K562 (cell line): ENCODE measurements at regions not wholly inside any gene's neighbourhood (a gene's known extent, or its start where the extent isn't known, plus 50 kb on each side); places are given as distances from the start of the nearest gene placed in this dataset.

ENCODE experiments used
- CC2D1A ChIP-seq: fragments of 450-650 bp; IDR thresholded peaks from 2 replicates; pipeline ENCODE4 v1.6.1; 2017; ENCODE audit warnings: mild to moderate bottlenecking
- ELF4 ChIP-seq: fragments of 450-650 bp; formaldehyde crosslinking; IDR thresholded peaks from 2 replicates; pipeline ENCODE4 v1.4.0; 2022; ENCODE audit warnings: missing genetic modification characterization
- ETV1 ChIP-seq: fragments of 450-650 bp; conservative IDR thresholded peaks from 2 replicates; pipeline ENCODE4 v1.6.1; 2016; ENCODE audit warnings: missing genetic modification characterization, control low read depth, low read depth, missing compliant biosample characterization
- ETV6 ChIP-seq, 3 experiments: fragments of 150-350 bp in 1 of 3; sonication (generic) in 1 of 3; formaldehyde crosslinking in 1 of 3; IDR thresholded peaks; 2 replicates each; pipeline versions ENCODE4 v1.6.1 to v1.8.0; 2014 to 2022; ENCODE audit warnings: borderline replicate concordance in 2 of 3, low read depth in 2 of 3, antibody characterized with exemption in 1 of 3, low read length in 1 of 3, mild to moderate bottlenecking in 1 of 3, missing genetic modification reagents in 1 of 3
- FUS ChIP-seq: fragments of 200-400 bp; formaldehyde crosslinking; optimal IDR thresholded peaks from 2 replicates; pipeline ENCODE3; 2017; ENCODE audit warnings: low read depth, low read length
- GATA2 ChIP-seq: sonication (generic); formaldehyde crosslinking; IDR thresholded peaks from 2 replicates; pipeline ENCODE4 v1.4.0; 2020; ENCODE audit warnings: mild to moderate bottlenecking, missing genetic modification reagents
- NEUROD1 ChIP-seq: fragments of 150-350 bp; IDR thresholded peaks from 2 replicates; pipeline ENCODE4 v1.6.1; 2014; ENCODE audit warnings: borderline replicate concordance, low read length, low read depth; ENCODE audit not compliant: partially characterized antibody
- NUFIP1 ChIP-seq: fragments of 450-650 bp; IDR thresholded peaks from 2 replicates; pipeline ENCODE4 v1.6.1; 2018; ENCODE audit not compliant: partially characterized antibody
- PYGO2 ChIP-seq: fragments of 450-650 bp; IDR thresholded peaks from 2 replicates; pipeline ENCODE4 v1.6.1; 2016; ENCODE audit warnings: mild to moderate bottlenecking, missing genetic modification characterization, moderate library complexity, missing compliant biosample characterization
- RCOR1 ChIP-seq, 2 experiments: IDR thresholded peaks; 2 replicates each; pipeline ENCODE4 v1.6.1; 2012; ENCODE audit warnings: low read depth in 2 of 2, low read length in 2 of 2, borderline replicate concordance in 1 of 2, improper control_type of control experiment in 1 of 2
- SMAD1 ChIP-seq: fragments of 150-350 bp; IDR thresholded peaks from 2 replicates; pipeline ENCODE4 v1.6.1; 2014; ENCODE audit warnings: low read length, low read depth; ENCODE audit not compliant: partially characterized antibody
- SMC3 ChIP-seq: conservative IDR thresholded peaks from 2 replicates; pipeline ENCODE4 v1.6.1; 2011; ENCODE audit warnings: low read depth, low read length, improper control_type of control experiment; ENCODE audit not compliant: insufficient read depth
- SNRNP70 ChIP-seq: fragments of 200-400 bp; formaldehyde crosslinking; optimal IDR thresholded peaks from 2 replicates; pipeline ENCODE3; 2017; ENCODE audit warnings: low read depth, low read length
- SPI1 ChIP-seq: IDR thresholded peaks from 2 replicates; pipeline ENCODE4 v1.6.1; 2011; ENCODE audit warnings: low read depth, low read length, control low read depth, borderline replicate concordance
- TAF1 ChIP-seq: IDR thresholded peaks from 2 replicates; pipeline ENCODE4 v1.6.1; 2011; ENCODE audit warnings: mild to moderate bottlenecking, low read length, moderate library complexity; ENCODE audit not compliant: insufficient read depth, control insufficient read depth, severe bottlenecking; ENCODE audit errors: extremely low read depth
- ZBTB17 ChIP-seq: fragments of 450-650 bp; formaldehyde crosslinking; IDR thresholded peaks from 2 replicates; pipeline ENCODE4 v1.4.0; 2020; ENCODE audit warnings: mild to moderate bottlenecking
- ZKSCAN3 ChIP-seq: fragments of 250-450 bp; sonication (Bioruptor Pico); IDR thresholded peaks from 2 replicates; pipeline ENCODE4 v1.4.0; 2020
- ZNF79 ChIP-seq: fragments of 250-450 bp; sonication (Bioruptor Pico); IDR thresholded peaks from 2 replicates; pipeline ENCODE4 v1.4.0; 2020; ENCODE audit warnings: low read depth, mild to moderate bottlenecking, moderate library complexity
- TF ChIP-seq, protein P1 (sequence below): fragments of 450-650 bp; IDR thresholded peaks from 2 replicates; pipeline ENCODE4 v1.7.1; 2018; ENCODE audit warnings: mild to moderate bottlenecking, low read depth; ENCODE audit not compliant: partially characterized antibody
- TF ChIP-seq, protein P2 (sequence below), 2 experiments: fragments of 200-800 bp in 1 of 2; sonication (Bioruptor generic) in 1 of 2; sonication (generic) in 1 of 2; formaldehyde crosslinking in 1 of 2; IDR thresholded peaks in 1 of 2; conservative IDR thresholded peaks in 1 of 2; 2 replicates each; pipeline versions ENCODE4 v1.5.0 to v1.6.1; 2016 to 2020; ENCODE audit warnings: missing compliant biosample characterization in 1 of 2, missing genetic modification characterization in 1 of 2, missing genetic modification reagents in 1 of 2
- TF ChIP-seq, protein P3 (sequence below): fragments of 250-450 bp; sonication (Bioruptor Pico); IDR thresholded peaks from 2 replicates; pipeline ENCODE4 v1.8.0; 2021; ENCODE audit warnings: moderate library complexity, mild to moderate bottlenecking, inconsistent platforms
- TF ChIP-seq, protein P4 (sequence below): sonication (generic); formaldehyde crosslinking; IDR thresholded peaks from 2 replicates; pipeline ENCODE4 v1.8.0; 2022; ENCODE audit warnings: mild to moderate bottlenecking, missing genetic modification reagents, borderline replicate concordance

DNA sequence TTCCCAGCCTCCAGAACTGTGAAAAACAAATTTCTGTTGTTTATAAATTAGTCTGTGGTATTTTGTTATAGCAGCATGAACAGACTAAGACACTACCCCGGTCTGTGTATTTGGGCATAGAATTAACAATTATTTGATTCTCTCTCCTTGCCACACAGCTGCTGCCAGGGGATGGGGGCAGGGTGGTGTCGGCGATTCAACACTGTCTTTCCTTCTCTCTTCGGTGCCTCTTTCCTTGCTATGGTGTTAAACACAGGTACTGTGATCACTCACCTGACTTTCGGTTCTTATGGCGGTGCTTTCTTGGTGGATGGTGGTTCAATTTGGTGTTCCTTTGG is 50.8 kb upstream of the CTAGE1 start (continued):
- TF ChIP-seq ETV1 (tag) (no peak), SMAD1 (no peak), GATA2 (CRISPR knock-in tag) (no peak), TAF1 (no peak), ZBTB17 (no peak), NUFIP1 (no peak), ETV6 (IDR thresholded peaks at IDR 0.05; ENCODE audit: borderline replicate concordance in 1 of 2, low read depth in 2 of 2, low read length in 1 of 2) (no peak), ETV6 (CRISPR knock-in tag; IDR thresholded peaks at IDR 0.05; ENCODE audit: borderline replicate concordance) (no peak), CC2D1A (no peak), RCOR1 (IDR thresholded peaks at IDR 0.05; ENCODE audit: borderline replicate concordance in 1 of 2, low read depth in 2 of 2, low read length in 2 of 2) (no peak), SPI1 (no peak), NEUROD1 (no peak), PYGO2 (tag) (no peak), ZKSCAN3 (CRISPR knock-in tag) (0 out of 2 replicates have a peak, but pooled peaks have one; percentile 2), FUS (no peak), SMC3 (no peak), SNRNP70 (no peak), ZNF79 (CRISPR knock-in tag) (no peak), ELF4 (no peak)
- TF ChIP-seq, protein P1, sequence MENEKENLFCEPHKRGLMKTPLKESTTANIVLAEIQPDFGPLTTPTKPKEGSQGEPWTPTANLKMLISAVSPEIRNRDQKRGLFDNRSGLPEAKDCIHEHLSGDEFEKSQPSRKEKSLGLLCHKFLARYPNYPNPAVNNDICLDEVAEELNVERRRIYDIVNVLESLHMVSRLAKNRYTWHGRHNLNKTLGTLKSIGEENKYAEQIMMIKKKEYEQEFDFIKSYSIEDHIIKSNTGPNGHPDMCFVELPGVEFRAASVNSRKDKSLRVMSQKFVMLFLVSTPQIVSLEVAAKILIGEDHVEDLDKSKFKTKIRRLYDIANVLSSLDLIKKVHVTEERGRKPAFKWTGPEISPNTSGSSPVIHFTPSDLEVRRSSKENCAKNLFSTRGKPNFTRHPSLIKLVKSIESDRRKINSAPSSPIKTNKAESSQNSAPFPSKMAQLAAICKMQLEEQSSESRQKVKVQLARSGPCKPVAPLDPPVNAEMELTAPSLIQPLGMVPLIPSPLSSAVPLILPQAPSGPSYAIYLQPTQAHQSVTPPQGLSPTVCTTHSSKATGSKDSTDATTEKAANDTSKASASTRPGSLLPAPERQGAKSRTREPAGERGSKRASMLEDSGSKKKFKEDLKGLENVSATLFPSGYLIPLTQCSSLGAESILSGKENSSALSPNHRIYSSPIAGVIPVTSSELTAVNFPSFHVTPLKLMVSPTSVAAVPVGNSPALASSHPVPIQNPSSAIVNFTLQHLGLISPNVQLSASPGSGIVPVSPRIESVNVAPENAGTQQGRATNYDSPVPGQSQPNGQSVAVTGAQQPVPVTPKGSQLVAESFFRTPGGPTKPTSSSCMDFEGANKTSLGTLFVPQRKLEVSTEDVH, result no peak
- TF ChIP-seq, protein P2, sequence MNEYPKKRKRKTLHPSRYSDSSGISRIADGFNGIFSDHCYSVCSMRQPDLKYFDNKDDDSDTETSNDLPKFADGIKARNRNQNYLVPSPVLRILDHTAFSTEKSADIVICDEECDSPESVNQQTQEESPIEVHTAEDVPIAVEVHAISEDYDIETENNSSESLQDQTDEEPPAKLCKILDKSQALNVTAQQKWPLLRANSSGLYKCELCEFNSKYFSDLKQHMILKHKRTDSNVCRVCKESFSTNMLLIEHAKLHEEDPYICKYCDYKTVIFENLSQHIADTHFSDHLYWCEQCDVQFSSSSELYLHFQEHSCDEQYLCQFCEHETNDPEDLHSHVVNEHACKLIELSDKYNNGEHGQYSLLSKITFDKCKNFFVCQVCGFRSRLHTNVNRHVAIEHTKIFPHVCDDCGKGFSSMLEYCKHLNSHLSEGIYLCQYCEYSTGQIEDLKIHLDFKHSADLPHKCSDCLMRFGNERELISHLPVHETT (CRISPR knock-in tag; conservative IDR thresholded peaks at IDR 0.05 in 1 of 2, IDR thresholded peaks at IDR 0.05 in 1 of 2), result 0 out of 4 replicates have a peak, but pooled peaks of 1 of the 2 experiments have one; percentile 26
- TF ChIP-seq, protein P3, sequence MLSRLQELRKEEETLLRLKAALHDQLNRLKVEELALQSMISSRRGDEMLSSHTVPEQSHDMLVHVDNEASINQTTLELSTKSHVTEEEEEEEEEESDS (CRISPR knock-in tag), result no peak
- TF ChIP-seq, protein P4, sequence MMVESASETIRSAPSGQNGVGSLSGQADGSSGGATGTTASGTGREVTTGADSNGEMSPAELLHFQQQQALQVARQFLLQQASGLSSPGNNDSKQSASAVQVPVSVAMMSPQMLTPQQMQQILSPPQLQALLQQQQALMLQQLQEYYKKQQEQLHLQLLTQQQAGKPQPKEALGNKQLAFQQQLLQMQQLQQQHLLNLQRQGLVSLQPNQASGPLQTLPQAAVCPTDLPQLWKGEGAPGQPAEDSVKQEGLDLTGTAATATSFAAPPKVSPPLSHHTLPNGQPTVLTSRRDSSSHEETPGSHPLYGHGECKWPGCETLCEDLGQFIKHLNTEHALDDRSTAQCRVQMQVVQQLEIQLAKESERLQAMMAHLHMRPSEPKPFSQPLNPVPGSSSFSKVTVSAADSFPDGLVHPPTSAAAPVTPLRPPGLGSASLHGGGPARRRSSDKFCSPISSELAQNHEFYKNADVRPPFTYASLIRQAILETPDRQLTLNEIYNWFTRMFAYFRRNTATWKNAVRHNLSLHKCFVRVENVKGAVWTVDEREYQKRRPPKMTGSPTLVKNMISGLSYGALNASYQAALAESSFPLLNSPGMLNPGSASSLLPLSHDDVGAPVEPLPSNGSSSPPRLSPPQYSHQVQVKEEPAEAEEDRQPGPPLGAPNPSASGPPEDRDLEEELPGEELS (CRISPR knock-in tag), result no peak
